ENCODE measurements at regions not wholly inside any gene's neighbourhood (a gene's known extent, or its start where the extent isn't known, plus 50 kb on each side); places are given as distances from the start of the nearest gene placed in this dataset.
A peak's percentile ranks its signal among the peaks of the same experiment; 100 is the strongest.
"Not testable (repeated sequence)": the region's sequence is repeated elsewhere in the genome, so short reads cannot be mapped to it uniquely, and the experiment has no call there.

DNA sequence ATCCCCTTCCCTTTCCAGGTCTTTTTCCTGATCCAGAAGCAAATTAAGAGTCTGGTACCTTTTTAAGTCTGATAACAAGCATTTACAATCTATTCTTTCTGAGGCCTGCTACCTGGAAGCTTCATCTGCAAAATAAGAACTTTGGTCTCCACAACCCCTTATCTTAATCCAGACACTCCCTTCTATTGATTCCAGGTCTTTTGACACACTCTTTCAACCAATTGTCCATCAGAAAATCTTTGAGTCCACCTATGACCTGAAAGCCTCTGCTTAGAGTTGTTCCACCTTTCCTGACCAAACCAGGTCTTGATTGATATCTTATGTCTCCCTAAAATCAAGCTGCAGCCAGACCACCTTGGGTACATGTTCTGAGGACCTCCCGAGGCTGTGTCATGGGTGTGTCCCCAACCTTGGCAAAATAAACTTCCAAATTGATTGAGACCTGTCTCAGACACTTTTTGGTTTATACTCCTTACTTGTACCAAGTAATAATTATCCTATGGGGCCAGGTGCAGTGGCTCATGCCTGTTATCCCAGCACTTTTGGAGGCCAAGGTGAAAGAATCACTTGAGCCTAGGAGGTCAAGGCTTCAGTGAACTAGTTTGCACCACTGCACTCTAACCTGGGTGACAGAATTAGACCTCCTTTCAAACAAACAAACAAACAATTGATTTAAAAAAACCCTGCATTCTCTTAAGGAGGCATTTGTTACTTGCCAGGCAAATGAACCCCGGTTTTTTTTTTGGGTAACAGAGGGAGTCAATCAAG, 126.1 kb downstream of the MAP3K21 start:
- H3K27me3 ChIP-seq (ENCODE audit: control insufficient read depth, insufficient read depth, low read length): no peaks in the 10 kb centered on the region
- no peak overlapping the region for H3K4me3 ChIP-seq (ENCODE audit: low read depth, low read length)
- peaks cover 38% of the 10 kb centered on the region for H3K9me3 ChIP-seq (ENCODE audit: control insufficient read depth, insufficient read depth, low read depth, low read length)
- H3K9ac ChIP-seq (ENCODE audit: low read length): no peak overlapping the region
- H3K4me1 ChIP-seq (ENCODE audit: control insufficient read depth, insufficient read depth, low read length): no peaks in the 10 kb centered on the region
- no peak overlapping the region for H3K27ac ChIP-seq (ENCODE audit: low read depth, low read length)
- no peaks in the 10 kb centered on the region for H3K36me3 ChIP-seq (ENCODE audit: control insufficient read depth, insufficient read depth, low read length)

DNA sequence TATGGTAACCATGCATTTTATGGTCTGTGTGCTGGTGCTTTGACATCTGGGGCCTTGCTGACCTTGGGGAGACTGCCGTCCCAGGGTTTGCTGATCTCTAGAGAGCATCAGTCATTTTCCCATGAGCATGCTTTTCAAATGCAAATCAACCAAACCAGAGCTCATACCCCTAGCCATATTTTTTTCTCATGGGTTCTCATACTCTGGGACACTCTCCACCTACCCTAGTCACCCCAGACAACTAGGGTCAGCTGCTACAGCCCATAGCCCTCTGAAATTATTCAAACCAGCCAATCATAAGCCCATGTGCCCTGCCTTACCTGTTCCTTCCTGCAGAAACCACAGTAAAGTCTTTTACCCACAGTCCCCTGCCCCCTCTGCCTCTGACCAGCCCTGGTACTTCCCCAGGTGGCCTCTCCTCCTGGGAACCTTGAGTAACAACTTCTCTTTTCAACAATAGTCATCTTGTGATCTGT, 132.0 kb downstream of the MAP3K21 start:
- H3K27ac ChIP-seq (ENCODE audit: low read depth, low read length): no peak overlapping the region
- no peak overlapping the region for H3K9ac ChIP-seq (ENCODE audit: low read length)
- H3K27me3 ChIP-seq (ENCODE audit: control insufficient read depth, insufficient read depth, low read length): no peaks in the 10 kb centered on the region
- H3K4me3 ChIP-seq (ENCODE audit: low read depth, low read length): no peak overlapping the region
- peaks cover 20% of the 10 kb centered on the region for H3K9me3 ChIP-seq (ENCODE audit: control insufficient read depth, insufficient read depth, low read depth, low read length)
- H3K4me1 ChIP-seq (ENCODE audit: control insufficient read depth, insufficient read depth, low read length): peaks cover 14% of the 10 kb centered on the region
- H3K36me3 ChIP-seq (ENCODE audit: control insufficient read depth, insufficient read depth, low read length): no peaks in the 10 kb centered on the region

DNA sequence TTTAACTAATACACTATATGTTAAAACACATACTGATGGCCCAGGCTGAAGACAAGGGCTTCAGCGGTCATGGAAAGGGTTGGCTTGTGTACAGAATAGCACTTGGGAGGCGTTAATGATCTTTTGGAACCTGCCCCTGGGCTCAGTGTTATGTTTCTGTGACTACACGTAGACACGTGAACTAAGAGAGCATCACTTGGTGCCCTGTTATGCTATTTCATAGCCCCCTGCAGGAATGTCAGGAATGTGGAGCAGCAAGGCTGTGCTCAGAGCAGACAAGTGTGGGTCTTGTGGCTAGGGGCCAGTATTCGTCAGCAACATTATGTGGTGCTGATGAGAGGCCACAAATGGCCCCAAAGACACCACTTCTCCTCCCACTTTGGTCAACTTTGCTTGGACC, 132.4 kb downstream of the MAP3K21 start:
- Histone ChIP-seq H3K27ac (ENCODE audit: low read depth, low read length) (no peak overlapping the region), H3K4me1 (ENCODE audit: control insufficient read depth, insufficient read depth, low read length) (peaks cover 14% of the 10 kb centered on the region), H3K9me3 (ENCODE audit: control insufficient read depth, insufficient read depth, low read depth, low read length) (peaks cover 24% of the 10 kb centered on the region)

DNA sequence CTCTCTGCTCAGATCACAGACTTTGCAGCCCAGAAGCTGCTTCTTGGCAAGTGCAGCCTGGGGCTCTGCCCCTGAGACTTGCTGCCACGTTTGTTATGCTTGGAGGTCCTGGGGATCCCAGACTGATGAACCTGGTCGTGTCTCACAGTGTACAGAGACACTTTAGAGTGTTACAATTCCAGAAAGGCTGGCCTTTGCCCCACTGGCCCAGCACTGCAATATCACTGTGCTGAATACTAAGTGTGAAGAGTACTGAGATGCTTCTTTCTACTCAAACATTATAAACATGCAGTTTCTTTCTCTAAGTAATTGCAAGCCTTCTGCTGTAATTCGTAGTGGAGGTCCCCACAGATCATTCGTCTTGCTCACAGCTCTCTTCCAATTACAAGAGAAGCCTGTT, 133.2 kb downstream of the MAP3K21 start:
- no peaks in the 10 kb centered on the region for H3K36me3 ChIP-seq (ENCODE audit: control insufficient read depth, insufficient read depth, low read length)
- H3K27me3 ChIP-seq (ENCODE audit: control insufficient read depth, insufficient read depth, low read length): no peaks in the 10 kb centered on the region
- H3K9me3 ChIP-seq (ENCODE audit: control insufficient read depth, insufficient read depth, low read depth, low read length): peaks cover 31% of the 10 kb centered on the region
- peaks cover 14% of the 10 kb centered on the region for H3K4me1 ChIP-seq (ENCODE audit: control insufficient read depth, insufficient read depth, low read length)
- H3K4me3 ChIP-seq (ENCODE audit: low read depth, low read length): no peak overlapping the region
- no peak overlapping the region for H3K27ac ChIP-seq (ENCODE audit: low read depth, low read length)
- H3K9ac ChIP-seq (ENCODE audit: low read length): no peak overlapping the region

More for the DNA sequence above, 132.4 kb downstream of the MAP3K21 start:
- Histone ChIP-seq H3K27me3 (ENCODE audit: control insufficient read depth, insufficient read depth, low read length) (no peaks in the 10 kb centered on the region), H3K4me3 (ENCODE audit: low read depth, low read length) (no peak overlapping the region), H3K9ac (ENCODE audit: low read length) (no peak overlapping the region), H3K36me3 (ENCODE audit: control insufficient read depth, insufficient read depth, low read length) (no peaks in the 10 kb centered on the region)

DNA sequence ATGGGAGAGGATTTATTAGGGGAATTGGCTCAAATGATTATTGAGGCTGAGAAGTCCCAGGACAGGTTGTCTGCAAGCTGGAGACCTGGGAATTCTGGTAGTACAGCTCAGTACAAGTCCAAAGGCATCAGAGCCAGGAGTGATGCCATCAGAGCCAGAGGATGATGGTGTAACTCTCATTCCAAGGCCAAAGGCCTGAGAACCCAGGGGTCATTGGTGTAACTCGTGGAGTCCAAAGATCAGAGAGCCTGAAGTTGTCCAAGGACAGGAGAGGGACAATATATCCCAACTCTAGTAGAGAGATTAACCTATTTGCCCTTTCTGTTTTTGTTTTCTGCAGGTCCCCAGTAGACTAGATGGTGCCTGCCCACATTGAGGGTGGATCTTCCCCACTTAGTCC, 134.3 kb downstream of the MAP3K21 start:
- no peak overlapping the region for H3K9ac ChIP-seq (ENCODE audit: low read length)
- H3K36me3 ChIP-seq (ENCODE audit: control insufficient read depth, insufficient read depth, low read length): no peaks in the 10 kb centered on the region
- H3K4me1 ChIP-seq (ENCODE audit: control insufficient read depth, insufficient read depth, low read length): peaks cover 14% of the 10 kb centered on the region
- no peak overlapping the region for H3K4me3 ChIP-seq (ENCODE audit: low read depth, low read length)
- H3K9me3 ChIP-seq (ENCODE audit: control insufficient read depth, insufficient read depth, low read depth, low read length): peaks cover 42% of the 10 kb centered on the region
- no peak overlapping the region for H3K27ac ChIP-seq (ENCODE audit: low read depth, low read length)
- H3K27me3 ChIP-seq (ENCODE audit: control insufficient read depth, insufficient read depth, low read length): no peaks in the 10 kb centered on the region

DNA sequence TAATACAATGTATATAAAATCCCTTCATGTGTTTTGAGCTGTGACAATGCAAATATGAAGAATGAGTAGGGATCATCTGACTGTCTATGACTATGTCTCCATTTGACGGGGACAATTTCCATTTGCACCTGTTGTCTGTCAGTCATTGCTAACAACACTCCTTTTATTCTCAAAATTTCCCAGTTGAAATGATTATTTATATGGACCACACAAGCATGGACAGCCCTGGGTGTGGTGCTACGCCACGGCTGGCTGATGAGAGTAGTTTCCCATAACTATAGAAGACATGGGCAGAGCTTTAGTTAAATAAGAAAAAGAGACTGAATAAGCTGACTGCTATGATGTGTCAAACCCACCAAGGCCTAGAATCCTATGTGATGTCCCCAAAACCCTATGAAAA, 135.8 kb downstream of the MAP3K21 start:
- Histone ChIP-seq H3K27ac (ENCODE audit: low read depth, low read length) (no peak overlapping the region), H3K9ac (ENCODE audit: low read length) (no peak overlapping the region), H3K36me3 (ENCODE audit: control insufficient read depth, insufficient read depth, low read length) (no peaks in the 10 kb centered on the region), H3K4me1 (ENCODE audit: control insufficient read depth, insufficient read depth, low read length) (peaks cover 14% of the 10 kb centered on the region), H3K4me3 (ENCODE audit: low read depth, low read length) (no peak overlapping the region), H3K27me3 (ENCODE audit: control insufficient read depth, insufficient read depth, low read length) (no peaks in the 10 kb centered on the region), H3K9me3 (ENCODE audit: control insufficient read depth, insufficient read depth, low read depth, low read length) (peaks cover 53% of the 10 kb centered on the region)

DNA sequence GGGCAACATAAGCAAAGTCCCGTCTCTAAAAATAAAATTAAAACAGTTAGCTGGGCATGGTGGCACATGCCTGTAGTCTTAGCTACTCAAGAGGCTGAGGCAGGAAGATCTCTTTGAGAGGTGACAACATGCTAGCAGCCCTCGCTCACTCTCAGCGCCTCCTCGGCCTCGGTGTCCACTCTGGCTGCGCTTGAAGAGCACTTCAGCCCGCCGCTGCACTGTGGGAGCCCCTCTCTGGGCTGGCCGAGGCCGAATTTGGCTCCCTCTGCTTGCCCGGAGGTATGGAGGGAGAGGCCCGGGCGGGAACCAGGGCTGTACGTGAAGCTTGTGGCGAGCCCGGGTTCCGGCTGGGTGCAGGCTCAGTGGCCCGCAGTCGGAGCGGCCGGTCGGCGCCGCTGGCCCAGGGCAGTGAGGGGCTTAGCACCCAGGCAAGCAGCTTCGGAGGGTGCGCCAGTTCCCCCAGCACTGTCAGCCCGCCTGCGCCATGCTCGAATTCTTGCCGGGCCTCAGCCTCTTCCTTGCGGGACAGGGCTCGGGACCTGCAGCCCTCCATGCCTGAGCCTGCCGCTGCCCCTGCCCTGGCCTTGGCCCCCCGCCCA, 138.3 kb downstream of the MAP3K21 start:
- Histone ChIP-seq H3K36me3 (ENCODE audit: control insufficient read depth, insufficient read depth, low read length) (no peaks in the 10 kb centered on the region), H3K4me3 (ENCODE audit: low read depth, low read length) (no peak overlapping the region)

DNA sequence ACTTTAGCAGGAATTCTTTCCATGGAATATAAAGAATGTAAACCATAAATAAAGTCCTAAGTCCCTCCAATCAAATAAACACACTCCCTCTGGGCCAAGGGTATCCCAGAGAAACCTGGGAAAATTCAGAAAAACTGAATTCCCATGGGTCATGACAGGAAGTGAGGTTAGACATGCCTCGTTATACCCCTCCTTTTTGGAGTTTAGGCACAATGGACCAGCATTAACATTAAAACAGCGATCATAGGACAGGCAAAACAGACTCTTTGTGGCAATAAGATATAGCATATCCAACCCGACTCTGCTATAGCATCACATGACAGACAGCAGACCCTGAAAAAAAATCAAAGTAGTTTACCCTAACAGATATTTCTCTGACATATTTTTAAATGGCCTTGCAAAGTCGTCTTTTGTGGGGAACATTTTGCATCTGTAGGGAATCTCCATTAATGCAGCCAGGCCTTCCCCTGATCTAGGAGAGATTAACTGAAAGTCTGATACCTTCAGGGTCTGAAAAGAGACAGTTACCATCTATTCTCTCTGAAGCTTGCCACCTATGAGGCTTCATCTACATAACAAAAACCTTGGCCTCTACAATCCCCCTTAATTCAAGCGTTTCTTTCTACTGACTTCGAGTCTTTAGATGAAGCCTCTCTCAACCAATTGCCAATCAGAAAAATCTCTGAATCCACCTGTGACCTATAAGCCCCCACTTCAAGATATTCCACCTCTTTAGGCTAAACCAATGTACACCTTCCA, 143.0 kb upstream of the KCNK1 start:
- peak overlapping the region; percentile 38; the same call in 1 of the 2 replicates for H3K4me3 ChIP-seq (ENCODE audit: low read depth, low read length)
- no peaks in the 10 kb centered on the region for H3K27me3 ChIP-seq (ENCODE audit: control insufficient read depth, insufficient read depth, low read length)
- peaks cover 30% of the 10 kb centered on the region for H3K9me3 ChIP-seq (ENCODE audit: control insufficient read depth, insufficient read depth, low read depth, low read length)
- H3K9ac ChIP-seq (ENCODE audit: low read length): peak overlapping the region; percentile 95
- H3K36me3 ChIP-seq (ENCODE audit: control insufficient read depth, insufficient read depth, low read length): no peaks in the 10 kb centered on the region
- peaks cover 57% of the 10 kb centered on the region for H3K4me1 ChIP-seq (ENCODE audit: control insufficient read depth, insufficient read depth, low read length)
- H3K27ac ChIP-seq (ENCODE audit: low read depth, low read length): peak overlapping the region; percentile 95

More for the DNA sequence above, 138.3 kb downstream of the MAP3K21 start:
- H3K27me3 ChIP-seq (ENCODE audit: control insufficient read depth, insufficient read depth, low read length): no peaks in the 10 kb centered on the region
- H3K9me3 ChIP-seq (ENCODE audit: control insufficient read depth, insufficient read depth, low read depth, low read length): peaks cover 53% of the 10 kb centered on the region
- H3K27ac ChIP-seq (ENCODE audit: low read depth, low read length): no peak overlapping the region
- peaks cover 15% of the 10 kb centered on the region for H3K4me1 ChIP-seq (ENCODE audit: control insufficient read depth, insufficient read depth, low read length)
- H3K9ac ChIP-seq (ENCODE audit: low read length): no peak overlapping the region

DNA sequence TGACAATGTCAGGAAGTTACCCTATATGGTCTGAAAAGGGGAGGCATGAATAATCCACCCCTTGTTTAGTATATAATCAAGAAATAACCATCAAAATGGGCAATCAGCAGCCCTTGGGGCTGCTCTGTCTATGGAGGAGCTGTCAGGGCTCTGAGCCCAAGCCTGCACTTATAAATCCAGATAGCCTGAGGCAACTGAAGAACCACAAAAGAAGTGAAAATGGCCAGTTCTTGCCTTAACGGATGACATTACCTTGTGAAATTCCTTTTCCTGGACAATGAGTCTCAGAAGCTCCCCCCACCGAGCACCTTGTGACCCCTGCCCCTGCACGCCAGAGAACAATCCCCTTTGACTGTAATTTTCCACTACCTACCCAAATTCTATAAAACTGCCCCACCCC, 142.1 kb upstream of the KCNK1 start:
- H3K36me3 ChIP-seq (ENCODE audit: control insufficient read depth, insufficient read depth, low read length); H3K27me3 ChIP-seq (ENCODE audit: control insufficient read depth, insufficient read depth, low read length): not testable (repeated sequence)
- Histone ChIP-seq H3K9ac (ENCODE audit: low read length) (peak overlapping the region; percentile 95), H3K4me1 (ENCODE audit: control insufficient read depth, insufficient read depth, low read length) (peaks cover 57% of the 10 kb centered on the region), H3K4me3 (ENCODE audit: low read depth, low read length) (peak overlapping the region; percentile 38; the same call in 1 of the 2 replicates), H3K9me3 (ENCODE audit: control insufficient read depth, insufficient read depth, low read depth, low read length) (peaks cover 22% of the 10 kb centered on the region), H3K27ac (ENCODE audit: low read depth, low read length) (peak overlapping the region; percentile 95; the same call in 1 of the 2 replicates)

DNA sequence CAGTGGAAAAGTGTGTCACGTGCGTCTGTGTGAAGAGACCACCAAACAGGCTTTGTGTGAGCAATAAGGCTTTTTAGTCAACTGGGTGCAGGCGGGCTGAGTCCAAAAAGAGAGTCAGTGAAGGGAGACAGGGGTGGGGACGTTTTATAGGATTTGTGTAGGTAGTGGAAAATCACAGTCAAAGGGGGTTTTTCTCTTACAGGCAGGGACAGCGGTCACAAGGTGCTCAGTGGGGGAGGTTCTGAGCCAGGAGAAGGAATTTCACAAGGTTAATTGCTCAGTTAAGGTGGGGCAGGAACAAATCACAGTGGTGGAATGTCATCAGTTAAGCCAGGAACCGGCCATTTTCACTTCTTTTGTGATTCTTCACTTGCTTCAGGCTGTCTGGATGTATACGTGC, 141.1 kb upstream of the KCNK1 start:
- H3K9ac ChIP-seq (ENCODE audit: low read length): peak overlapping the region; percentile 95
- H3K27ac ChIP-seq (ENCODE audit: low read depth, low read length): peak overlapping the region; percentile 95; the same call in 1 of the 2 replicates
- H3K4me3 ChIP-seq (ENCODE audit: low read depth, low read length); H3K27me3 ChIP-seq (ENCODE audit: control insufficient read depth, insufficient read depth, low read length); H3K36me3 ChIP-seq (ENCODE audit: control insufficient read depth, insufficient read depth, low read length): not testable (repeated sequence)
- H3K9me3 ChIP-seq (ENCODE audit: control insufficient read depth, insufficient read depth, low read depth, low read length): peaks cover 14% of the 10 kb centered on the region
- H3K4me1 ChIP-seq (ENCODE audit: control insufficient read depth, insufficient read depth, low read length): peaks cover 57% of the 10 kb centered on the region
